ENCODE measurements at regions not wholly inside any gene's neighbourhood (a gene's known extent, or its start where the extent isn't known, plus 50 kb on each side); places are given as distances from the start of the nearest gene placed in this dataset.

GRCh38 chr2:19009510-19009909 lies 348.9 kb downstream of the OSR1 start:
- H3K27ac ChIP-seq, result no peak overlapping the region
- 59 to 62% methylated on average over 3 of the region's 3 CpGs for WGBS, 2 donors

GRCh38 chr2:19003554-19003953 lies 354.9 kb downstream of the OSR1 start:
- Histone ChIP-seq H3K27me3 (no peaks in the 10 kb centered on the region), H3K4me1 (no peaks in the 10 kb centered on the region), H3K4me3 (no peak overlapping the region), H3K27ac (no peak overlapping the region), H3K36me3 (no peaks in the 10 kb centered on the region), H3K9me3 (no peaks in the 10 kb centered on the region)
- DNase-seq (no peak), ATAC-seq (ENCODE audit: low FRiP score in 2 of 2) (no peak)
- TF ChIP-seq CTCF (IDR thresholded peaks at IDR 0.05) (no peak), EP300 (IDR thresholded peaks at IDR 0.05) (no peak), POLR2A (IDR thresholded peaks at IDR 0.05) (no peak), POLR2AphosphoS5 (IDR thresholded peaks at IDR 0.05) (no peak)

More at GRCh38 chr2:19009510-19009909, 348.9 kb downstream of the OSR1 start:
- peaks cover 0 to under 1% (median 0%) of the 10 kb centered on the region in 4 donors for H3K9me3 ChIP-seq
- H3K4me3 ChIP-seq, result no peak overlapping the region
- DNase-seq, result no peak
- H3K27me3 ChIP-seq, result no peaks in the 10 kb centered on the region
- no peaks in the 10 kb centered on the region for H3K36me3 ChIP-seq
- no peak for ATAC-seq (ENCODE audit: low FRiP score in 2 of 2)
- TF ChIP-seq POLR2AphosphoS5 (IDR thresholded peaks at IDR 0.05) (no peak), CTCF (IDR thresholded peaks at IDR 0.05) (no peak), EP300 (IDR thresholded peaks at IDR 0.05) (no peak), POLR2A (IDR thresholded peaks at IDR 0.05) (no peak)
- no peaks in the 10 kb centered on the region for H3K4me1 ChIP-seq

GRCh38 chr2:19000776-19001175 lies 357.6 kb downstream of the OSR1 start:
- WGBS, 2 donors, result 59 to 72% methylated on average over 3 of the region's 3 CpGs
- DNase-seq (no peak), ATAC-seq (ENCODE audit: low FRiP score in 2 of 2) (no peak)
- Histone ChIP-seq H3K27me3 (no peaks in the 10 kb centered on the region), H3K27ac (no peak overlapping the region), H3K36me3 (no peaks in the 10 kb centered on the region), H3K4me1 (no peaks in the 10 kb centered on the region), H3K4me3 (no peak overlapping the region), H3K9me3 (no peaks in the 10 kb centered on the region)
- TF ChIP-seq POLR2A (IDR thresholded peaks at IDR 0.05), result no peak
- TF ChIP-seq EP300 (IDR thresholded peaks at IDR 0.05), result no peak
- no peak for TF ChIP-seq POLR2AphosphoS5 (IDR thresholded peaks at IDR 0.05)
- TF ChIP-seq CTCF (IDR thresholded peaks at IDR 0.05), result no peak

GRCh38 chr2:18999198-18999597 lies 359.2 kb downstream of the OSR1 start:
- H3K36me3 ChIP-seq, result no peaks in the 10 kb centered on the region
- H3K4me1 ChIP-seq, result no peaks in the 10 kb centered on the region
- no peak for TF ChIP-seq EP300 (IDR thresholded peaks at IDR 0.05)
- TF ChIP-seq POLR2A (IDR thresholded peaks at IDR 0.05), result no peak
- TF ChIP-seq POLR2AphosphoS5 (IDR thresholded peaks at IDR 0.05), result no peak
- TF ChIP-seq CTCF (IDR thresholded peaks at IDR 0.05), result no peak
- DNase-seq (no peak), ATAC-seq (ENCODE audit: low FRiP score in 2 of 2) (no peak)
- no peaks in the 10 kb centered on the region for H3K27me3 ChIP-seq
- no peak overlapping the region for H3K4me3 ChIP-seq
- no peak overlapping the region for H3K27ac ChIP-seq
- 77 to 88% methylated on average over 2 of the region's 2 CpGs for WGBS, 2 donors
- no peaks in the 10 kb centered on the region for H3K9me3 ChIP-seq

GRCh38 chr2:18998491-18998890 lies 359.9 kb downstream of the OSR1 start:
- ATAC-seq (ENCODE audit: low FRiP score in 2 of 2) (no peak), DNase-seq (no peak)
- no peak overlapping the region for H3K4me3 ChIP-seq
- H3K9me3 ChIP-seq, result no peaks in the 10 kb centered on the region
- TF ChIP-seq POLR2A (IDR thresholded peaks at IDR 0.05) (no peak), EP300 (IDR thresholded peaks at IDR 0.05) (no peak), CTCF (IDR thresholded peaks at IDR 0.05) (no peak), POLR2AphosphoS5 (IDR thresholded peaks at IDR 0.05) (no peak)
- 72 to 78% methylated on average over 1 of the region's 1 CpG for WGBS, 2 donors
- H3K36me3 ChIP-seq, result no peaks in the 10 kb centered on the region
- no peaks in the 10 kb centered on the region for H3K27me3 ChIP-seq
- H3K4me1 ChIP-seq, result no peaks in the 10 kb centered on the region
- H3K27ac ChIP-seq, result no peak overlapping the region

All from upper lobe of left lung (tissue), 6 donors.